ENCODE measurements at regions not wholly inside any gene's neighbourhood (a gene's known extent, or its start where the extent isn't known, plus 50 kb on each side); places are given as distances from the start of the nearest gene placed in this dataset.
"Not testable (repeated sequence)": the region's sequence is repeated elsewhere in the genome, so short reads cannot be mapped to it uniquely, and the experiment has no call there.

DNA sequence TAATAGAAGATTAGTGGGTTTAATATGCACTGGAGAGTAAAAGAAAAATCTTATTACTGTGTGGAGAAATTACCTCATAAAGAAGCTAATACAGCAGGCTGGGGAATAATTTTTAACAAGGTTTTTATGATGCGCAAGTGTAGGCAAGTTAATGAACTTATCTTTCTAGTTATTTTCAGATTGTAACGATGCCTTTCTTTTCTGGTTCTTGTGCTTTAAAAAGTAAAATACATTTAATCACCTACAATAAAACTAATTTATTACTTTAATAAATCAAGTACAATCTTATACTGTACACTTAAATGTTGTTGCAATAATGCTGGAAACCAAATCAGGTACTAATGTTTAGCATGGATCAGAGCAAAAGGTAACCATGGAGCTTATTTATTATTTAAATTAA, 266.6 kb downstream of the ZIC1 start:
- no peak overlapping the region for H3K4me3 ChIP-seq (ENCODE audit: low read length)
- no peak for DNase-seq (ENCODE audit: low read depth)
- no peak for TF ChIP-seq CTCF (conservative IDR thresholded peaks at IDR 0.05; ENCODE audit: low read depth, low read length)

DNA sequence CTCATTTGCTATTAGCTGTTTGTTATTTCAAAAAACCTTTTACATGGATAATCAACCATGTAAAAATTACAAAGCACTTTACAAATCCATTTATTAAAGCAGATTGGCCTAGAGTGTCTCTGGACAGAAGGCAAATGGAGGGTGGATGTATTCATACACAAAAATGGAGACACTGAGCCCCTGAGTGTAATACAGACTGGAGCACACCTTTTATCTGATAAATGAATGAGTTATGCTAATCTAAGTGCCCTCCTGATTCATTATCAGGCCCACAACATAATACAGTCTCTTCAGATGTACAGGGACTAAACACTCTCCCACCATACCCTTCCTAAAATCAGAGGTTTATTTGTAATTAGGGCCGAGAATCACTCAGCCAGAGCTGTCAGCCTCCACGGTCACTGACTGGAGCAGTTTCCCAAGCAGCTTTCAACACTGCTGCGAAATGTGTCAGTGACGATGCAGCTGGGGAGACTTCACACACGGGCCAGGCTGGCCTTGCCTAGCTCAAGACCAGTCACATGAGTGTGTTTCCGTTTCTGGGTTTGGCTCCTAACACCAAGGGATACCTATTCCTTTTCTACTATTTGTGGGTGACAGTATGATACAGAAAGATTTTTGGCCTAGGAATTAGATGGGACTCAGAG, 271.8 kb downstream of the ZIC1 start:
- DNase-seq (ENCODE audit: low read depth) = no peak
- H3K4me3 ChIP-seq (ENCODE audit: low read length) = no peak overlapping the region
- TF ChIP-seq CTCF (conservative IDR thresholded peaks at IDR 0.05; ENCODE audit: low read depth, low read length) = no peak

DNA sequence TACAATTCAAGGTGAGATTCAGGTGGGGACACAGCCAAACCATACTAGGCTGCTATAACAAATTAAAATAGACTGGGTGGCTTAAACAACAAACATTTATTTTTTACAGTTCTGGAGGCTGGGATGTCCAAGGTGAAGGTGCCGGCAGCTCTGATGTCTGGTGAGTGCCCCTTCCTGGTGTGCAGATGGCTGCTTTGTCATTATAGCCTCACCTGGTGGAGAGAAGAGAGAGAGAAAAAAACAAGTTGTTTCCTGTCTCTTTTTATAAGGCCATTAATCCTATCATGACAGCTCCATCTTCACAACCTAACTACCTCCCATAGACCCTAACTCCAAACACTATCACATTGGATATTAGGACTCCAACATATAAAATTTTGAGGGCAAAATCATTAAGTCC, 279.7 kb downstream of the ZIC1 start:
- TF ChIP-seq CTCF (conservative IDR thresholded peaks at IDR 0.05; ENCODE audit: low read depth, low read length) = no peak
- H3K4me3 ChIP-seq (ENCODE audit: low read length) = no peak overlapping the region
- no peak for DNase-seq (ENCODE audit: low read depth)

DNA sequence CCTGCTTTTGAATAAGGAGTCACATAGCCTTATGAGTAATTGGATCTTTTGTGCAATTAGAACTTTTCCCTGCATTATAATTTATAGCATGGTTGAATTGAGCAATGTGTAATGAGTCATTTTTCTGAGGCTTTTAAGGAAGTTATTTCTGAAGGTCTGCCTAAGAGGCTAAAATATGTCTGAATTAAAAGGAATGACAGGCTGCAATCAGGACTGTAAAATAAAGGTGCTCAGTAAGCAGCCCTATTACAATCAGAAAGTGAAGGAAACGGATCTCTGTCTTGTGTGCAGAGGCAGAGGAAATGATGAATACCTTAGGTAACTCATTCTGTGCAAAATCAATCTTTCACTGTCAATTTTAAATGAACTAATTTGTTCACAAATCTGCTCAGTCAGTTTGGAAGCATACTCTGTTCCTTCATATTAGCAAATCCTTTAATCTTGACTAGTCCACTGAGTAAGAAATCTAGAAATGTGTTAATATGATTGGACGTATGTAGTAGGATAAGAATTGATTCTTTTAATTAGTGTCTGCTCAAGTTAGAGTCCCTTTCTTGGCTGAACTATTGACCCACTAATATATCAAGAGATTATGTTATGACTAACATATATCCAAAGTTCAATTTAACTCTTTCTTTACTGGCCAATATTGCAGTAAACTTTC, 290.1 kb downstream of the ZIC1 start:
- H3K4me3 ChIP-seq (ENCODE audit: low read length) = no peak overlapping the region
- TF ChIP-seq CTCF (conservative IDR thresholded peaks at IDR 0.05; ENCODE audit: low read depth, low read length) = no peak
- DNase-seq (ENCODE audit: low read depth) = peak; percentile 93

- no peak for DNase-seq (ENCODE audit: low read depth)
- no peak for TF ChIP-seq CTCF (conservative IDR thresholded peaks at IDR 0.05; ENCODE audit: low read depth, low read length)
- H3K4me3 ChIP-seq (ENCODE audit: low read length) = no peak overlapping the region
Observed at GRCh38 chr3:147701195-147701594, 292.0 kb downstream of the ZIC1 start.

- no peak for TF ChIP-seq CTCF (conservative IDR thresholded peaks at IDR 0.05; ENCODE audit: low read depth, low read length)
- no peak overlapping the region for H3K4me3 ChIP-seq (ENCODE audit: low read length)
- no peak for DNase-seq (ENCODE audit: low read depth)
Observed at GRCh38 chr3:147702509-147702908, 293.3 kb downstream of the ZIC1 start.

GRCh38 chr3:147705651-147706051, 296.5 kb downstream of the ZIC1 start:
- DNase-seq (ENCODE audit: low read depth) = peak; percentile 24
- H3K4me3 ChIP-seq (ENCODE audit: low read length) = no peak overlapping the region
- no peak for TF ChIP-seq CTCF (conservative IDR thresholded peaks at IDR 0.05; ENCODE audit: low read depth, low read length)

DNA sequence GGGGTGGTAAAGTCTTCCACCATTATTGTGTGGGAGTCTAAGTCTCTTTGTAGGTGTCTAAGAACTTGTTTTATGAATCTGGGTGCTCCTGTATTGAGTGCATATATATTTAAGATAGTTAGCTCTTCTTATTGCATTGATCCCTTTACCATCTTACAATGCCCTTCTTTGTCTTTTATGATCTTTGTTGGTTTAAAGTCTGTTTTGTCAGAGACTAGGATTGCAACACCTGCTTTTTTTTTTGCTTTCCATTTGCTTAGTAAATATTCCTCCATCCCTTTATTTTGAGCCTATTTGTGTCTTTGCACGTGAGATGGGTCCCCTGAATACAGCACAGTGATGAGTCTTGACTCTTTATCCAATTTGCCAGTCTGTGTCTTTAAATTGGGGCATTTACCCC, 301.6 kb downstream of the ZIC1 start:
- not testable (repeated sequence) for DNase-seq (ENCODE audit: low read depth); H3K4me3 ChIP-seq (ENCODE audit: low read length)
